Inferior parietal cortex (tissue), 1 donor: ENCODE measurements at regions not wholly inside any gene's neighbourhood (a gene's known extent, or its start where the extent isn't known, plus 50 kb on each side); places are given as distances from the start of the nearest gene placed in this dataset.
"Not testable (repeated sequence)": the region's sequence is repeated elsewhere in the genome, so short reads cannot be mapped to it uniquely, and the experiment has no call there.

Experiments used
- DNase-seq: peaks from one replicate; pipeline ENCODE4 v3.0.0-alpha.2; 2016; ENCODE audit errors: extremely low spot score

DNA sequence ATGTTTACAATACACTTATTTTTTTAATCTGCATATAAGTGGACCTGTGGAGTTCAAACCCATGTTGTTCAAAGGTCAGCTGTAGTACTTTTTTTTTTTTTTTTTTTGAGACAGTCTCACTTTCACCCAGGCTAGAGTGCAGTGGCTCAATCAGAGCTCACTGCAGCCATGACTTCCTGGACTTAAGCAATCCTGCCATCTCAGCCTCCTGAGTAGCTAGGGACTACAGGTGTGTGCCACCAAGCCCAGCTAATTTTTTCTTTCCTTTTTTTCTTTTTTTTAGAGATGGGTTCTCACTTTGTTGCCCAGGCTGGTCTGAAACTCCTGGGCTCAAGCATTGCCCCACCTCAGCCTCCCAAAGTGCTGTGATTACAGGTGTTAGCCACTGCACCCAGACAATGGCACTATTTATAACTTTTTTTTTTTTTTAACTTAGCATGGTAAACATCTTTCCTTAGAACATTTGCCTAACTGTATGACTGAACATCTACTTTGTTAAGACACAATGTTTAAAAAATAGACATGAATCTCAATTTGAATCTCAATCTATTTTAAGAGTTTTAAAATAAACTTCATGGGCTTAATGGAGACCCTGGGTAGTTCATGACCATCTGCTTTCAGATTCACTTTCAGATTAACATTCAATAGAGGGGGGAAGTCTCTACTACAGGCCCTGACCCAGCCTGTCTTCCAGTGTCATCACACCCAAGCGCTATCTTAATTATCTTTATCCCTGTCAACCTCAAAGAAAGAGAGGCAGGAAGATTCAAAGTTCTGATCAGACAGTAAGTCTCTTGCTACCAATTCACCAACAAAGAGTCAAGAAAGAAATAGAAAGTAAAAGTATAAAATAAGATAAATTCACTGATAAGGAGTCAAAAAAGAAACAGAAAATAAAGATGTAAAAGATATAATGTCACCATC, 97.7 kb upstream of the DOCK9 start:
- DNase-seq = no peak

DNA sequence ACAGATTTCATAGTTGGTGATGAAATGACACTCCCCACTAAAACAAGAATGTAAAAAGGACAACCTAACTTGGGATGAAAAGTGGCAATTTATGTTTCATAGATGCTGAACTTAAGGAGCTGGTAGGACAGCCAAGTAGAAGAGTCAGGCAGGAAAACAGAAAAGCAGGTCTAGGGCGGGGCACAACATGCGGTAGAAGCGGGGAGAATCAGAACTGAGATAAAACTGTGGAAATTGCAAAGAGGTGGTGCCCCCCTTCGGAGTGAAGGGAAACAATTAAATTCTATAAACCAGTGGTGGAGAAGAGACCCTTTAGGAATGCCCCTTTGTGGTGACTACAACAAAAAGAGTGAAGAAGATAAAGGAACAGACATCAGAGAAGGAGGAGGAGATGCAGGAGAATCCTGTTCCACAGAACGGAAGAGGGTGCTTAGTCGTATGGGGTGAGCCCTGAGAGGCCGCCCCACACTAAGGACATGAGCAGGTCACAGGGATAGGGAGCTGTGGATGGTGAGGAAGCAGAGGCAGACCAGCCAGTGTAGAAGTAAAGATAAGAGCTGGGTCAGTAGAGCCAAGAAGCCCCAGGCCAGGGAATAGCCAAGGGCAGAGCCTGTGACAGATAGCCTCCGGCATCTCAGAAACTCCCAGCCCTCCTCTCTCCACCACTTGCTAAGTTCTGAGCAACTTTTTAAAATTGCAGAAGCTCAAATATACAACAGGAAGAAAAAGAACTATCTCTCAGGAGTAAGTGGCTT, 100.3 kb upstream of the DOCK9 start:
- no peak for DNase-seq

DNA sequence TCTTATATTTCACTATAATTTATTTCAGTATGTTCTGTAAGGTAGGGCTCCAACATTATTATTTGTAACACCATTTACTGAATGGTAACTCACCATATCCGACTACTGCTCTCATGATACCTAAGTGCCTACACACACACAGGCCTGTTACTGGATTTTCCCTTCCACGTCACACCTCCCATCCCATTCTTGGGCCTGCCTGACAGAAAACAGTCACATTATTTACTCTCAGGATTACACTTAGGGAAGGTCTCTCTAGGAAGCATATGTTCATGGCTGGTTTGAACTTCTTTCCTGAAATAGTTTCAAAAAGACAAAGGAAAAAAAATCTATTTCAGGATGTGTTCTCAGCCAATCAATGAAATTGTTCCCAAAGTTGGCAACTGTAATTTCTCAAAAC, 102.3 kb upstream of the DOCK9 start:
- DNase-seq = no peak

DNA sequence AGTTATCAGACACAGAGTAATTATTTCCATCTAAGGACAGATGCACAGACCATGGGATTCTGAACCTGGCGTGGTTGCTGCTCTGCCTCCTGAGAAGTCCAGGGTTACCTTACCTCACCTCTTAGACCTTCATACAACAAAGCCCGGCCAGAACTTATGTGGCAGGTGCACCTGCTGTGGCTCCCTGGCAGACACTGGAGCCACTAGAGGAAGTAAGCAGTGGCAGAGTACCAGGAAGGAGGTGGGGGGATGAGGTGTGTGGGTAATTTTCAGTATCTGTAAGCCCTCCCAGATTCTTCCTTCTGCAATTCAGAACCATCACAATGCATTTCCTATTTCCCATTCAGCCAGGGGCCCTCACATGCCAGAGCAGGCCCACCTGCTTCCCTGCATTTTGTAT, 106.1 kb upstream of the DOCK9 start:
- DNase-seq = no peak

DNA sequence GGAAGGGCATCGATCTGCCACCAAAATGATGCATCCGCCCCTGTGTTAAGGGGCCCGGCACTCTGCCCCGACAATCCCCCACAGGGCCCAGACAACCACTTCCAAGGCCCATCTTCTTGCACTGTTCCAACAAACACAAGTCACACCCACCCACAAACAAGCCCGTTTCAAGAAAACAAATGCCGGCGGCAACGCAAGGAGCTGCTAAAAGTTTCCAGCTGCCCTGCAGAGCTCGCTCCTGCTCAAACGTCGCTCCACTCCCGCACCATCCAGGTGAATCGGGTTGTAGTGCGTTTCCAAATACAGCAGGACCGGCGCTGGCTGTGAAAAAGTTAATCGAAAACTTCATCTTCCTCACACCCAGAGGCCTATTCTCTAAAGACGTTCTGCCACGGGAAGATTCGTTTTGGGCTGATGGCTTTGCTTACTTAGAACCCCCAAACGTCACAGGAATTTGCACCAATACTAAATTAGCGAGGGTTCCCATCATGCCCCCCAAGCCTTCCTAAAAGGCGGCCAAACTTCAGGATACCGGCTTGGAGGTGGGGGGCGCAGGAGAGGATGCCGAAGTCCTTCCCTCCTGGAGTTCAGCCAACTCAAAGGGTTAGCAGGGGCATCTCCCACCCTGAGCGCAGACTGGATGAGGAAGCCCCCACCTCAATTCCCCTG, 107.4 kb upstream of the DOCK9 start:
- DNase-seq = no peak

DNA sequence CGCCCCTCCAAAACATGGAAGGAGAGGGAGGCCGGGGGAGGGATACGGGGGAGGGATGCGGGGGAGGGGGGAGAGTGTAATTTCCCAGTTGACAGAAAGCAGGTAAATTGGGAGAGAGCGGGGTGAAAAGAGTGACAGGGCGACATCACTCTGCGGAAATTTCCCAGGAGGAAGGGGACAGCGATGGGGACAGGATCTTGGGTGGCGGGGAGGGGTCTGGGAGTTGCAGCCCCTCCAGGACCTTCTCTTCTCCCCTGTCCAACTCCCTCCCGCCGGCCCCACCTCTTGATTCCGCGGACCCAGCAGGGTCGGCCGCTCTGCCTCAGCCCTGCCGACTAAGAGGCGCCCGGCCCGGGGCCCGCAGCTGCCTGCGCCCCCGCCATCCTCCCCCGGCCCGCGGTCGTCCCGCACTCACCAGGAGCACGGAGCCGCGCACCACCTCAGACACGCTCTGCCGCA, 108.0 kb upstream of the DOCK9 start:
- DNase-seq = no peak

DNA sequence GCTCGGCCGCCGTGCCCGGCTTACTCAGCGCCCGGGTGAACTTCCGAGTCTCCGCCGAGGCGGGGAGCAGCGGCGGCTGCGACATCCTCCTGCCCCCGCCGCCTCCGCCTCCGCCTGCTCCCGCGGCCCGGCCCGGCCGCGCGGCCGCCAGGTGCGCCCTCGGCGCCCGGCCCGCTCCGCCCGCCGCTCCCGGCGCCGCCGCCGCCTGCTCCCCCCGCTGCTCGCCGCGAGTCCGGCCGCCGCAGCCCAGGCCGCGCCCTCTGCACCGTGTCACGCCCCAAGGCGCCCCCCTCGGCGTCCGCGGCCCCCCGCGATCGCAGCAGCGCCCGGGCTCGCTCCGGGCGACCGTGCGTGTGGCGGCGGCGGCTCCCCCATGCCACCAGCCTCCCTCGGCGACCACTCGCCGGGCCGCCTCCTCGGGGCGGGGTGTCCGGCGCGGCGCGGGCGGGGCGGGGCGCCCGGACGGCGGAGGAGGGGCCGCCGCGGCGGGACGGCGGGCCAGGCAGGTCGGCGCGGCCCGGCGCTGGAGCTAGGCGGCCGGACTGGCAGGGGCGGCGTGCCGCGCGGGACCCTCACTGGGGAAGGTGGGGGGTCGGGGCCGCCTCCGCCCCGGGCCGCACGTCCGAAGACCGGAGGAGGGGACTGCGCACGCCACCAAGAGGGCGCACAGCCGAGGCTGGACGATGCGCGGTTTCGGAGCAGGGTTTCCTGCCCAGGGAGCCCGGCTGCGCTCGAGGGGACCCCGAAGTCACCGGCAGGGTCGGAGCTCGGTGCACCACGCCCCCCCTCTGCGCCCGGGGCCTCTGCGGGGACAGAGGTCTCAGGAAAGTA, 108.6 kb upstream of the DOCK9 start:
- no peak for DNase-seq

DNA sequence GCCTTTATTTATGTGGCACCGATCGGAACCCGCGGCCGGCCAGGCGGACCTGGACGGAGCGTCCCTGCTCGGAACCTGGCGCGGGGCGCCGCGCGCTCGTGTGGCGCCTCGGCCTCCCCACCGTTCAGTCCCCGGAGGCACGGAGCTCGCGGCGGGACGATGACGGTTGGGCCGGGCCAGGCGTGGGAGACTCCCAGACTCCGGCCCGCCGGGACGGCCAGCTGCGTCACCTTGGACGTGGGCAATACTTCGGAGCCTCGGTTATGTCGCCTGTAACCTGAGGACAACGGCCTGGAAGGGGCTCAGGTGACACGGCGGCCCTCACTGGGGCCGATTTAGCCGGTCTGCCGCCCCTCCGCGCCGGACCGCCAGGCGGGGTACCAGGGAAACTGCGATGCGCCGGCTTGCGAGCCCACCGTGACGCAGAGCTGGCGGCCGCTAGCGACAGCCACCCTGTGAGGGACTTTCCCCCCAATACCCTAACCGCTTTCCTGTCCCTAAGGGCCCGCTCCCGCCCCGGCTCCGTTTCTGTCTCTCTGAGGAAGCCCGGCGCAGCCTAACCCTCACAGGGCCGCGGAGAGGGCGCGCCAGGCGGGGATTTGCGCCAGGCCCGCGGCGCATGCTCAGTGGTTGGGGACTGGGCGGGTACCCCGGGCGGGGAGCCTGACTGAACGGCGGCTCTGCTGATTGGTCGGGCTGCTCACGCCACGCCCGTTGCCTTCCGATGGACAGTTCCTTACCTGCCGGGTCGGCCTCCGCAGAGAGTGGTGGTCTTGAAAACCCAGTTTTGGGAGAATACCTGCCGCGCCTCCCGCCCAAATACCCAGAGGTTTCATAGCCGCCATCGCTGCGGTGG, 109.5 kb upstream of the DOCK9 start:
- peak; percentile 91 for DNase-seq

DNA sequence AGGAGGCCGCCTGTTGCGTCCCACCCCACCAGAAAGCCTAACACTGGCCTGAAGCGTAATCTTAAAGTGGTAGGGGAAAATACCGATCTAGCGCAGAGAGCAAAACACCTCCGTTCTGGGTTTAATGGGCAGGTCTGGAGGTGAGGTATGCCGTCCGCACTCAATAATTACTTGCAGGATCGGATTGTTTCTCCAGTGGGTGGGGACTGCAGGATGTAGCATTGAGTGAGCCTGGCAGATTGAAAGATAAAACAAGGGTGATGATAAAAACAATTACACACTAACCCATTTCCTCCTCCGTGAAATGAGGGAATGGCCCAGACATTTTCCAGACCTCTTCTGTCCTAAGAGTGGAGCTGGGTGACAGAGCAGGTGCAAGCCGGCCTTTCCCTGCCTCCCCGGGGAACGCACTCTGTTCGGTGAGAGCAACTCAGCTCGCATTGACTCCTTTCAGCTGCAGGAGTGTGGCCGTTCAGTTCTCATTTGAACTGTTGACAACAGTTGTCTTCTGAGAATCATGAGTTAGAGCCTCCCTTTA, 110.2 kb upstream of the DOCK9 start:
- DNase-seq = no peak

DNA sequence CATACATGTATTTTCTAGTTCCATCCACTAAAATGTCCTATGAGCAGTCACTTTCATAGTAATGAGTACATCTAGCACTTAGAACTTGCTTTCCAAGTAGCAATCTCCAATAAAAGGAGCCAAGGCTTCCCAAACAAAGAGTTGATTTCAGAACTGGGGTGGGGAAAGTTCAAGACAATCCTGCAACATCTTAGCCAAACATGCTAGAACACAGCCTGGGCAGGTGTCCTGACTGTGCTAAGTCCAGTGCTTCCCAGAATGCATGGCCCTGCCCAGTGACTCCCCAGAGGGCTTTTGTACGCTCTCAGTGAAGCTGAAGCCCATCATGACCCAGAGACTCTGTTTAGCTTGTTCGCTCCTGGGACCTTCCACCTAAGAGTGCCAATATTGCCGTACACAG, 106.7 kb upstream of the UBAC2 start:
- no peak for DNase-seq

DNA sequence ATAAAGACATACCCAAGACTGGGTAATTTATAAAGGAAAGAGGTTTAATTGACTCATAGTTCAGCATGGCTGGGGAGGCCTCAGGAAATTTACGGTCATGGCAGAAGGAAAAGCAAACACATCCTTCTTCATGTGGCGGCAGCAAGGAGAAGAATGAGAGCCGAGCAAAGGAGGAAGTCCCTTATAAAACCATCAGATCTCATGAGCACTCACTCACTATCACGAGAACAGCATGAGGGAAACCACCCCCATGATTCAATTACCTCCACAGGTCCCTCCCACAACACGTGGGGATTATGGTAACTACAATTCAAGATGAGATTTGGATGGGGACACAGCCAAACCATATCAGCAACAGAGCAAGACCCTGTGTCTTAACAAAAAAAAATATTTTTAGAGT, 98.8 kb upstream of the UBAC2 start:
- not testable (repeated sequence) for DNase-seq

DNA sequence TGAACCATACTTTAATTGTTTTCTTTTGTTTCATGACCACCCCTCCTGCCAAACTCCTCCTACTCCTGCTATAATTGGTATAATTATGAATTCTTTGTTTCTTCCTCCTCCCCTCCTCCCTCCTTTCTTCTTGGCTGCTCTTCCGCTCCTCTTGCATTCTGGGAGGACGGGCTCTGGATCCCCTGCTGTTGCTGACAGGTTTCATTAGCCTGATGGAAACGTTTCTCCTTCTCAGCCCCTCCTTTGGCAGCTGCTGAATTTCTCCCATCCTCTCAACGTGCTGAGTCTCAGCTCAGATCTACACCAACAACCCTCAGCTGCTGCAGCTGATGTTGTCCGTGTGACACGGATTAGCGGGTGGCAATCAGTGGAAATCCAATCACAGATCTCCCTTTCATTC, 97.1 kb upstream of the UBAC2 start:
- no peak for DNase-seq

DNA sequence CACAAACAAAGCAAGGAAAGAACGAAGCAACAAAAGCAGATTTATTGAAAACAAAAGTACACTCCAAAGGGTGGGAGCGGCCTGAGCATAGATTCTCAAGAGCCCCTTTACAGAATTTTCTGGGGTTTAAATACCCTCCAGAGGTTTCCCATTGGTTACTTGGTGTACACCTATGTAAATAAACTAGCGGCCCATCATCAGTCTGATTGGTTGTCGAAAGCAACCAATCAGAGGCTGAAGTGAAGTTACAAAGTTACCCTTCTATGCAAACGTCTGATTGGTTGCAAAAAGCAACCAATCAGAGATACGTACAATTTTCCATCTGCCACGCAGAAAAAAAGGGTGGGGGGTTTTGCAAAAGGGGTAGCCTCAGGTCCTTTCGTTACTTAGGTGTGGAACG, 96.3 kb upstream of the UBAC2 start:
- no peak for DNase-seq

DNA sequence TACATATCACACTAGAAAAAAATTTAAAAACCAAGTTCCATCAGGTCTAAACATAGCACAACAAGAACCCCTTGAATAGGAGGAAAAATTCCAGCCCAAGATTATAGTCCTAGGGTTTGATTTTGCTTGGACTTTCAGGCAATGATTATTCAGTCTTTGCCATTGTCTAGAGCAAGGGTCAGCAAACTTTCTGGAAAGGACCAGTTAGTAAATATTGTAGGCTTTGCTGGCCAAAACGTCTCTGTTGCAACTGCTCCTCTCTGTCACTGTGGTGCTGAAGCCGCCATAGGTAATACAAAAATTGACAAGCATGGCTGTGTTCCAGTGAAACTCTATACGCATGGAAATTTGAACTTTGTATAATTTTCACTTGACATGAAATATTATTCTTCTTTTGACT, 95.5 kb upstream of the UBAC2 start:
- DNase-seq = no peak

DNA sequence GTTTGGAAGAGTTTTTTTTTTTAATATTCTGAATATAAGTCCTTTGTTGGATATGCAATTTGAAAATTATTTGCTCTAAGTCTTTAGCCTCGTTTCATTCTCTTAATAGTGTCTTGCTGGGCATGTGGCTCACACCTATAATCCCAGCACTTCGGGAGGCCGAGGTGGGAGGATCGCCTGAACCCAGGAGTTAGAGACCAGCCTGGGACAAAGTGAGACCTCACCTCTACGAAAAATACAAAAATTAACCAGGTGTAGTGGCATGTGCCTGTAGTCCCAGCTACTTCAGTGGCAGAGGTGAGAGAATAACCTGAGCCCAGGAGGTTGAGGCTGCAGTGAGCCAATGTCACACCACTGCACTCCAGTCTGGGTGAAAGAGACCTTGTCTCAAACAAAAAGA, 87.3 kb upstream of the UBAC2 start:
- no peak for DNase-seq

DNA sequence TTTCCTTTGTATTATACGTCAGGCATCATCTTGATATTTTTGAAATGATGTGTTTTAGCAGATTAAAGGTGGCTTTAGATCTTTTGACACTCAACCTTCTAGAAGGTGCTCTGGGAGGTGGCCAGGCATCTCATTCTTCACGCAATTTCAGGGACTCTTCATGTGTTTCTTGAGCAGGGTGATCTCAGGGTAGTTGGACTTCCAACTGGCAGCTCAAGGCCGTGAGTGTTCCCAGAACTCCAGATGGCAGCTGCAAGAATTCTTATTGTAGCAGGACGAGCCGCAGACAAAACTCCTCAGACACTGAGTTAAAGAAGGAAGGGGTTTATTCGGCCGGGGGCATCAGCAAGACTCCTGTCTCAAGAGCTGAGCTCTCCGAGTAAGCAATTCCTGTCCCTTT, 82.5 kb upstream of the UBAC2 start:
- DNase-seq = no peak

DNA sequence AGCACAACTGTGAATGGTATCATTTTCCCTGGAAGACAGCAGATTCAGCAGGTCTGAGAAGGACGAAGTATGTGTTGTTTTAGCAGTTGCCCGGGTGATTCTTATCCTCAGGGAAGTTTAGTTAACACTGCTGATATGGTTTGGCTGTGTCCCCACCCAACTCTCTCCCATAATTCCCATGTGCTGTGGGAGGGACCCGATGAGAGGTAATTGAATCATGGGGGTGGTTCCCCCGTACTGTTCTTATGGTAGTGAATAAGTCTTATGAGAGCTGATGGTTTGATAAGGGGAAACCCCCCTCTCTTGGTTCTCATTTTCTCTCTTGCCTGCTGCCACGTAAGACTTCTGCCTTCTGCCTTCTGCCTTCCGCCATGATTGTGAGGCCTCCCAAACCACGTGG, 81.0 kb upstream of the UBAC2 start:
- DNase-seq = no peak

DNA sequence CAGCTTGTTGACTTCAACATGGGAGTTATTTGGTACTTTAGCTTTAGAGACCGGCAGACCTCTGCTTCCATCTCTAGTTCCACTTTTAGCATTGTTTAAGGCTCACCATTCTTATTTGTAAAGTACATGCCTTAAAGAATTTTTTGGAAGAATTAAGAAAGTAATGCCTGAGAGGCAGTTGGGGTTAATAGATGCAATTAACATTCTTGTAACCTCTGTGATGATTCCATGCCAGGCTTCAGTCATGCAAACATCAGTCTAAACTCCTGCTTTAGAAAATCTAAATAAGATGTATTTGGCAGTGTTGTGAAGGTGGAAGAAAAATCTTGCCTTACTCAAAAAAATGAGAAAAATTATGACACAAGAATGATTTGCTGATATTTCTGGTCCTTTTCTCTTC, 79.9 kb upstream of the UBAC2 start:
- DNase-seq = no peak

DNA sequence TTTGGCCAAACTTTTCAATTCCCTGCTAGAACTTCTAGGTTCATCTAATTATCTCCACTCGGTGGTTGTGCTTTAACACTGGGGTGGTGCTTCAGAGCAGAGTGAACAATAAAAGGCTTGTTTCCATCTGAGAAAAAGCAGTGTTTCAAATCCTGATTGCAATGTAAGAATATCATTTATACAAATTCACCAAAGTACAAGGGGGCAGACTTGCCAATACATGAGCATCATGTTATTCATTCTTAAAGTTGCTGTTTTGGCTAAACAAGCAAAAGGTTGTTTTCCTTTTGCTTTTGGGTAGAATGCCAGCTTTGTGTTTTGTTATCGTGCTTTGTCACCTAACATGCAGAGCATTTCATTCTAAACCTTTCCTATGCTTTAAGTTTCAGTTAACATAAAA, 78.5 kb upstream of the UBAC2 start:
- no peak for DNase-seq
